ACC112 (cell line): ENCODE measurements at regions not wholly inside any gene's neighbourhood (a gene's known extent, or its start where the extent isn't known, plus 50 kb on each side); places are given as distances from the start of the nearest gene placed in this dataset.

Experiments
- H2AFZ ChIP-seq: fragments of 200-600 bp; sonication (generic); one replicate; pipeline ENCODE4 v1.6.0; 2017; ENCODE audit warnings: antibody characterized with exemption, low read length; ENCODE audit not compliant: unreplicated experiment
- H3K27ac ChIP-seq: fragments of 200-600 bp; sonication (generic); 2 replicates; pipeline ENCODE4 v1.5.1; 2014; ENCODE audit warnings: low read depth, mild to moderate bottlenecking, antibody characterized with exemption, low read length, moderate library complexity
- H3K27me3 ChIP-seq: fragments of 200-600 bp; sonication (generic); 2 replicates; pipeline ENCODE4 v1.6.1; 2014; ENCODE audit warnings: mild to moderate bottlenecking, antibody characterized with exemption, low read length, moderate library complexity, mixed read lengths; ENCODE audit not compliant: insufficient read depth
- H3K36me3 ChIP-seq: fragments of 200-600 bp; sonication (generic); 2 replicates; pipeline ENCODE4 v1.6.1; 2016; ENCODE audit warnings: mild to moderate bottlenecking, antibody characterized with exemption, low read length, moderate library complexity, mixed read lengths; ENCODE audit not compliant: insufficient read depth
- H3K4me1 ChIP-seq: fragments of 200-600 bp; sonication (generic); one replicate; pipeline ENCODE4 v1.6.1; 2016; ENCODE audit warnings: low read length, mixed read lengths; ENCODE audit not compliant: insufficient read depth, unreplicated experiment, control insufficient read depth
- H3K4me3 ChIP-seq: fragments of 200-600 bp; sonication (generic); 2 replicates; pipeline ENCODE4 v1.5.1; 2014; ENCODE audit warnings: mild to moderate bottlenecking, low read depth, low read length
- H3K79me2 ChIP-seq: fragments of 200-600 bp; sonication (generic); one replicate; pipeline ENCODE4 v1.6.0; 2016; ENCODE audit warnings: low read length; ENCODE audit not compliant: control insufficient read depth, unreplicated experiment, insufficient read depth

DNA sequence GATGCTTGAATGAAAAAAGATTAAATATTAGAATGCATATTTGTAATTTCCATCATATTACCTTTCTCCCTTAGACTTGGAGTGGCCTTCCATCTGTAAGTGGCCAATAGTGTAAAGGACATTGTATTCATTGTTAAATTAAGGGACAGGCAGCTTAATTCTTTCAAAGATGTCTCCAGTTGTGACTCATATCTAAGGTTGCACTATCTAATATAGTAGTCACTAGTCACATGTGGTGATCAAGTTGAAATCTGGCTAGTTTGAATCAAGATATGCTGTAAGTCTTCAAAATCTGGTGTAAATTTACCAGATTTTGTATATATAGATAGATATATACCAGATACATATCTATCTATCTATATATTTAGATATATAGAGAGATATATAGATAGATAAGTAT, 52.4 kb upstream of the AGPS start:
- Histone ChIP-seq H3K79me2 (no peaks in the 10 kb centered on the region), H3K4me3 (no peak overlapping the region), H3K27me3 (no peaks in the 10 kb centered on the region), H2AFZ (no peak overlapping the region), H3K27ac (no peak overlapping the region), H3K4me1 (peaks cover 22% of the 10 kb centered on the region), H3K36me3 (no peaks in the 10 kb centered on the region)

DNA sequence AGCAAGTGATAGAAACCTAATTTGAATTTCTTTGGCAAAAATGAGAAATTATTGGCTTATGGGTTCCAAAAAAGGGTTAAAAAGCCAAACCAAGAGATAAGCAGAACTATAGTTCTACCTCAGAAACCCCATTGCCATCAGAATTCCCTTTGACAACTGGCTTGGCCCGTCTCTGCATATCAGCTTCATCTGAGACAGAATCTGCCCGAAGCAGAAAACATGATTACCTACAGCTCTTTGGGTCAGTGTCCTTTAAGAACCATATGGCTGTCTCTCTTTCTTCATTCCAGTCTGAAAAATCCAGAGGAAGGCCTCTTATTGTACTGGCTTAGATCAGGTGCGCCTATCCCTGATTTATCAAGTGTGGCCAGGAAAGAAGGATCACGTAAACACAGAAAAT, 49.8 kb upstream of the AGPS start:
- Histone ChIP-seq H3K27ac (no peak overlapping the region), H3K27me3 (no peaks in the 10 kb centered on the region), H3K4me3 (no peak overlapping the region), H3K4me1 (peaks cover 12% of the 10 kb centered on the region), H2AFZ (no peak overlapping the region), H3K36me3 (no peaks in the 10 kb centered on the region), H3K79me2 (no peaks in the 10 kb centered on the region)
